ENCODE measurements at regions not wholly inside any gene's neighbourhood (a gene's known extent, or its start where the extent isn't known, plus 50 kb on each side); places are given as distances from the start of the nearest gene placed in this dataset.

- no peaks in the 10 kb centered on the region for H3K36me3 ChIP-seq
- no peak for ATAC-seq
- intact Hi-C loops (cut with DNase I; ENCODE audit: low total_unique reads): no loop called here
- no peaks in the 10 kb centered on the region for H3K4me1 ChIP-seq
- H3K4me3 ChIP-seq: no peak overlapping the region
- DNase-seq: no peak
- no peak overlapping the region for H3K27ac ChIP-seq
- in situ Hi-C loops (cut with MboI; ENCODE audit: low sequenced_read_pairs in 4 of 4): no loop called here
- peaks cover 0 to 2% (median 0%) of the 10 kb centered on the region in 3 donors for H3K27me3 ChIP-seq
- TF ChIP-seq CTCF (IDR thresholded peaks at IDR 0.05 in 4 of 5, conservative IDR thresholded peaks at IDR 0.05 in 1 of 5) (no peak), POLR2A (IDR thresholded peaks at IDR 0.05) (no peak)
- no peaks in the 10 kb centered on the region for H3K9me3 ChIP-seq
Observed at GRCh38 chr5:167769846-167770413, 521.5 kb upstream of the WWC1 start.

GRCh38 chr5:167770461-167770860 lies 521.0 kb upstream of the WWC1 start:
- in situ Hi-C loops (cut with MboI; ENCODE audit: low sequenced_read_pairs in 4 of 4): no loop called here
- Histone ChIP-seq H3K4me1 (no peaks in the 10 kb centered on the region), H3K36me3 (no peaks in the 10 kb centered on the region), H3K27ac (no peak overlapping the region), H3K9me3 (no peaks in the 10 kb centered on the region), H3K4me3 (no peak overlapping the region), H3K27me3 (peaks cover 0 to 2% (median 0%) of the 10 kb centered on the region in 3 donors)
- DNase-seq: no peak
- intact Hi-C loops (cut with DNase I; ENCODE audit: low total_unique reads): no loop called here
- no peak for ATAC-seq
- TF ChIP-seq CTCF (IDR thresholded peaks at IDR 0.05 in 4 of 5, conservative IDR thresholded peaks at IDR 0.05 in 1 of 5) (no peak), POLR2A (IDR thresholded peaks at IDR 0.05) (no peak)

GRCh38 chr5:167771571-167771970 lies 519.9 kb upstream of the WWC1 start:
- no peaks in the 10 kb centered on the region for H3K9me3 ChIP-seq
- H3K4me1 ChIP-seq: no peaks in the 10 kb centered on the region
- ATAC-seq: no peak
- H3K4me3 ChIP-seq: no peak overlapping the region
- no peak overlapping the region for H3K27ac ChIP-seq
- intact Hi-C loops (cut with DNase I; ENCODE audit: low total_unique reads) (no loop called here), in situ Hi-C loops (cut with MboI; ENCODE audit: low sequenced_read_pairs in 4 of 4) (no loop called here)
- no peaks in the 10 kb centered on the region for H3K36me3 ChIP-seq
- TF ChIP-seq CTCF (IDR thresholded peaks at IDR 0.05 in 4 of 5, conservative IDR thresholded peaks at IDR 0.05 in 1 of 5) (no peak), POLR2A (IDR thresholded peaks at IDR 0.05) (no peak)
- DNase-seq: no peak
- no peaks in the 10 kb centered on the region for H3K27me3 ChIP-seq

GRCh38 chr5:167773668-167774301 lies 517.7 kb upstream of the WWC1 start:
- intact Hi-C loops (cut with DNase I; ENCODE audit: low total_unique reads): no loop called here
- Histone ChIP-seq H3K36me3 (no peaks in the 10 kb centered on the region), H3K27ac (no peak overlapping the region), H3K27me3 (no peaks in the 10 kb centered on the region), H3K4me1 (no peaks in the 10 kb centered on the region), H3K9me3 (no peaks in the 10 kb centered on the region), H3K4me3 (no peak overlapping the region)
- DNase-seq: no peak
- in situ Hi-C loops (cut with MboI; ENCODE audit: low sequenced_read_pairs in 4 of 4): no loop called here
- ATAC-seq: no peak
- TF ChIP-seq POLR2A (IDR thresholded peaks at IDR 0.05): no peak
- no peak for TF ChIP-seq CTCF (IDR thresholded peaks at IDR 0.05 in 4 of 5, conservative IDR thresholded peaks at IDR 0.05 in 1 of 5)

GRCh38 chr5:167777746-167778145 lies 513.7 kb upstream of the WWC1 start:
- ATAC-seq (no peak), DNase-seq (no peak)
- Histone ChIP-seq H3K36me3 (no peaks in the 10 kb centered on the region), H3K27me3 (no peaks in the 10 kb centered on the region), H3K4me3 (no peak overlapping the region), H3K9me3 (no peaks in the 10 kb centered on the region), H3K27ac (no peak overlapping the region), H3K4me1 (no peaks in the 10 kb centered on the region)
- TF ChIP-seq CTCF (IDR thresholded peaks at IDR 0.05 in 4 of 5, conservative IDR thresholded peaks at IDR 0.05 in 1 of 5) (no peak), POLR2A (IDR thresholded peaks at IDR 0.05) (no peak)
- intact Hi-C loops (cut with DNase I; ENCODE audit: low total_unique reads) (no loop called here), in situ Hi-C loops (cut with MboI; ENCODE audit: low sequenced_read_pairs in 4 of 4) (no loop called here)

Data from gastrocnemius medialis (tissue), 4 donors.